ENCODE measurements at regions not wholly inside any gene's neighbourhood (a gene's known extent, or its start where the extent isn't known, plus 50 kb on each side); places are given as distances from the start of the nearest gene placed in this dataset.

DNA sequence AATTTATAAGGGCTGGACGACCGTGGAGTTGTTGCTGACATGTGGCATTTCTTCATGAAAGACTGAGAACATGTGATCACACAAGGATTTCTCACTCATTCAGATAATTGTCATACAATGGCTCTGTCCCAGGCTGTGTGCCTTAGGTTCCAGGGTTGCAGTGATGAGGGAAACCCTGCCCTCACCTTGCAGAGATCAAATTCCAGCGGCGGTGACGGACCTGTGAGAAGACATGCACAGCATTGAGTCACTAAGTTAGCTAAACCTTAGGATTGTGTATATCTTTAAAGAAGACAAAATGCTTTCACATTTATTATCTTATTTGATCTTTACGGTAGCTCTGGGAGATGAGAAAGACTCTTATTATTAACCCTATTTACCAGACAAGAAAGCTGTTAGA, 1029.1 kb downstream of the BCL11B start:
- no peaks in the 10 kb centered on the region for H4K20me1 ChIP-seq (ENCODE audit: insufficient read depth, low read length)
- H3K4me1 ChIP-seq (ENCODE audit: control insufficient read depth, insufficient read depth, low read length): no peaks in the 10 kb centered on the region
- H2BK5ac ChIP-seq (ENCODE audit: low read depth, low read length, poor library complexity, severe bottlenecking): no peak overlapping the region
- in situ Hi-C loops (cut with MboI; ENCODE audit: low sequenced_read_pairs) (no loop called here), dilution Hi-C loops (cut with HindIII; ENCODE audit: low sequenced_read_pairs, unreplicated experiment) (no loop called here), intact Hi-C loops (cut with micrococcal nuclease) (no loop called here)
- no peak overlapping the region for H2BK120ac ChIP-seq (ENCODE audit: low read depth, low read length)
- no peaks in the 10 kb centered on the region for H3K79me1 ChIP-seq (ENCODE audit: low read depth in 1 of 2, low read length in 2 of 2)
- H3K4me2 ChIP-seq (ENCODE audit: low read depth, low read length): no peak overlapping the region
- no peak overlapping the region for H2AFZ ChIP-seq (replicated peaks; ENCODE audit: low read length, poor library complexity)
- no peak overlapping the region for H3K23ac ChIP-seq (ENCODE audit: low read depth, low read length)
- H3K14ac ChIP-seq (replicated peaks; ENCODE audit: low read depth, low read length): no peak overlapping the region
- H4K91ac ChIP-seq (ENCODE audit: insufficient read depth, low read depth, low read length): no peak overlapping the region
- no peak overlapping the region for H2BK15ac ChIP-seq (ENCODE audit: low read depth, low read length)
- no peaks in the 10 kb centered on the region for H3K36me3 ChIP-seq (ENCODE audit: control insufficient read depth, insufficient read depth, low read length)
- no peak overlapping the region for H3K9ac ChIP-seq (ENCODE audit: low read depth, low read length)
- WGBS, 2 experiments (ENCODE audit: extremely low coverage in 2 of 2, insufficient read length in 1 of 2): 17% methylated on average over 2 of the region's 6 CpGs; no CpG with 5 or more reads in 1 of the 2 experiments
- DNase-seq (no peak), ATAC-seq (ENCODE audit: low read depth) (no peak)
- no peak overlapping the region for H2AK9ac ChIP-seq (replicated peaks; ENCODE audit: low read depth, low read length, poor library complexity)
- no peaks in the 10 kb centered on the region for H3K27me3 ChIP-seq (ENCODE audit: control insufficient read depth, insufficient read depth, low read length)
- H3K9me1 ChIP-seq (ENCODE audit: insufficient read depth, low read length): no peaks in the 10 kb centered on the region
- H3K9me3 ChIP-seq (ENCODE audit: control insufficient read depth, insufficient read depth, low read length): peaks cover 25% of the 10 kb centered on the region
- TF ChIP-seq RAD21 (IDR thresholded peaks at IDR 0.05; ENCODE audit: low read length) (no peak), MXI1 (IDR thresholded peaks at IDR 0.05; ENCODE audit: borderline replicate concordance, low read depth, low read length) (no peak), ELK1 (IDR thresholded peaks at IDR 0.05; ENCODE audit: borderline replicate concordance, low read depth, low read length) (no peak), CTCF (conservative IDR thresholded peaks at IDR 0.05; ENCODE audit: low read depth, low read length) (no peak), CHD1 (IDR thresholded peaks at IDR 0.05; ENCODE audit: low read depth, low read length) (no peak), POLR2A (IDR thresholded peaks at IDR 0.05; ENCODE audit: low read depth, low read length) (no peak), RCOR1 (IDR thresholded peaks at IDR 0.05; ENCODE audit: insufficient replicate concordance, low read length) (no peak), CEBPB (IDR thresholded peaks at IDR 0.05; ENCODE audit: low read depth, low read length) (no peak), MAFK (IDR thresholded peaks at IDR 0.05; ENCODE audit: low read depth, low read length) (no peak), BHLHE40 (IDR thresholded peaks at IDR 0.05; ENCODE audit: low read depth, low read length) (no peak), MAZ (IDR thresholded peaks at IDR 0.05; ENCODE audit: borderline replicate concordance, low read depth, low read length) (no peak), NFE2L2 (IDR thresholded peaks at IDR 0.05; ENCODE audit: low read depth, low read length) (no peak), FOS (IDR thresholded peaks at IDR 0.05; ENCODE audit: low read depth, low read length) (no peak), SMC3 (IDR thresholded peaks at IDR 0.05; ENCODE audit: low read depth, low read length) (no peak), RFX5 (IDR thresholded peaks at IDR 0.05; ENCODE audit: low read depth, low read length) (no peak)
- TF ChIP-seq, protein P1, sequence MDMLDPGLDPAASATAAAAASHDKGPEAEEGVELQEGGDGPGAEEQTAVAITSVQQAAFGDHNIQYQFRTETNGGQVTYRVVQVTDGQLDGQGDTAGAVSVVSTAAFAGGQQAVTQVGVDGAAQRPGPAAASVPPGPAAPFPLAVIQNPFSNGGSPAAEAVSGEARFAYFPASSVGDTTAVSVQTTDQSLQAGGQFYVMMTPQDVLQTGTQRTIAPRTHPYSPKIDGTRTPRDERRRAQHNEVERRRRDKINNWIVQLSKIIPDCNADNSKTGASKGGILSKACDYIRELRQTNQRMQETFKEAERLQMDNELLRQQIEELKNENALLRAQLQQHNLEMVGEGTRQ (IDR thresholded peaks at IDR 0.05; ENCODE audit: low read depth, low read length): no peak
- no peak overlapping the region for H4K8ac ChIP-seq (ENCODE audit: low read depth in 2 of 2, low read length in 2 of 2)
- no peak overlapping the region for H3K18ac ChIP-seq (ENCODE audit: low read depth, low read length)
- H2BK20ac ChIP-seq (ENCODE audit: low read depth, low read length): no peak overlapping the region
- no TSS peak for BruUV-seq (replicated peaks)
- no peak overlapping the region for H4K5ac ChIP-seq (ENCODE audit: low read depth, low read length)
- ChIA-PET POLR2A (ENCODE audit: unreplicated experiment) (no interaction called here), CTCF (no interaction called here)
- no peak overlapping the region for H3K4me3 ChIP-seq (ENCODE audit: insufficient read depth, low read depth, low read length)
- H3K4ac ChIP-seq (ENCODE audit: low read depth, low read length): no peak overlapping the region
- no peak overlapping the region for H3K27ac ChIP-seq (ENCODE audit: insufficient read depth, low read length)
- H3K56ac ChIP-seq (ENCODE audit: extremely low read depth, insufficient read depth, low read length): no peak overlapping the region
- H2AK5ac ChIP-seq (ENCODE audit: low read depth, low read length): no peak overlapping the region

Data from IMR-90 (cell line).